Glutamatergic neuron (in vitro differentiated cells): ENCODE measurements at regions not wholly inside any gene's neighbourhood (a gene's known extent, or its start where the extent isn't known, plus 50 kb on each side); places are given as distances from the start of the nearest gene placed in this dataset.
A peak's percentile ranks its signal among the peaks of the same experiment; 100 is the strongest.

ENCODE experiments used
- DNase-seq: peaks from one replicate; pipeline ENCODE4 v3.0.0; 2022
- H3K27ac Mint-ChIP-seq: one replicate; pipeline ENCODE4 v1.8.0; 2020; ENCODE audit warnings: mild to moderate bottlenecking, mixed read lengths, inconsistent platforms; ENCODE audit not compliant: unreplicated experiment
- H3K27me3 Mint-ChIP-seq: one replicate; pipeline ENCODE4 v1.8.0; 2020; ENCODE audit warnings: mild to moderate bottlenecking, moderate library complexity, mixed read lengths, inconsistent platforms; ENCODE audit not compliant: unreplicated experiment
- H3K36me3 Mint-ChIP-seq: one replicate; pipeline ENCODE4 v1.8.0; 2020; ENCODE audit warnings: mild to moderate bottlenecking, mixed read lengths, inconsistent platforms; ENCODE audit not compliant: unreplicated experiment
- H3K4me1 Mint-ChIP-seq: one replicate; pipeline ENCODE4 v1.8.0; 2020; ENCODE audit warnings: mild to moderate bottlenecking, low read depth, mixed read lengths, inconsistent platforms; ENCODE audit not compliant: unreplicated experiment
- H3K4me3 Mint-ChIP-seq: one replicate; pipeline ENCODE4 v1.8.0; 2020; ENCODE audit warnings: mild to moderate bottlenecking, mixed read lengths, inconsistent platforms; ENCODE audit not compliant: unreplicated experiment
- H3K9me3 Mint-ChIP-seq: one replicate; pipeline ENCODE4 v1.8.0; 2020; ENCODE audit warnings: mild to moderate bottlenecking, moderate library complexity, mixed read lengths, inconsistent platforms; ENCODE audit not compliant: unreplicated experiment
- TF ChIP-seq, protein P1 (sequence below): fragments of 200-600 bp; sonication (generic); IDR thresholded peaks from one replicate; pipeline ENCODE4 v1.5.0; 2021; ENCODE audit not compliant: partially characterized antibody, unreplicated experiment

DNA sequence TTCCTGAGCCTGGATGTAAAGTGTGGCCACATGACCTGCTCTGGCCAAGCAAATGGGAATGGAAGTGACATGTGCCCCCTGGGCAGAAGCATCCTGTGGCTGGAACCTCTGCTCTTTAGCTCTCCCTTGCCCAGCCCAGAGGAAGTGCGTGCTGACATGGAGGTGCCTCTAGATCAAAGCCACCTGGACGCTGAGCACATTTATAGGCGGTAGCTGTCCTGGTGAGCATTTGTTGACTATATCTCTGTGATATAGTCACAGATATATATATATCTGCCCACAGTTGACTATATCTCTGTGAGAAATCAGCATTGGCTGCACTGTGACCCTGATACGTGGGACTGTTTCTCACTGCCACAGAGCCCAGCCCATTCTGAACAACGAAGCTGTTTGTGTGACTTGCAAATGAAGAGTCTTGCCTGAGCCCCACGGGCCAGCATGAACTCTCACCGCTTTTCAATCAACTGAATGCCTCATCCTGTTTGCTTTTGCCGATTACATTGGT, 118.8 kb downstream of the C16orf95 start:
- TF ChIP-seq, protein P1, sequence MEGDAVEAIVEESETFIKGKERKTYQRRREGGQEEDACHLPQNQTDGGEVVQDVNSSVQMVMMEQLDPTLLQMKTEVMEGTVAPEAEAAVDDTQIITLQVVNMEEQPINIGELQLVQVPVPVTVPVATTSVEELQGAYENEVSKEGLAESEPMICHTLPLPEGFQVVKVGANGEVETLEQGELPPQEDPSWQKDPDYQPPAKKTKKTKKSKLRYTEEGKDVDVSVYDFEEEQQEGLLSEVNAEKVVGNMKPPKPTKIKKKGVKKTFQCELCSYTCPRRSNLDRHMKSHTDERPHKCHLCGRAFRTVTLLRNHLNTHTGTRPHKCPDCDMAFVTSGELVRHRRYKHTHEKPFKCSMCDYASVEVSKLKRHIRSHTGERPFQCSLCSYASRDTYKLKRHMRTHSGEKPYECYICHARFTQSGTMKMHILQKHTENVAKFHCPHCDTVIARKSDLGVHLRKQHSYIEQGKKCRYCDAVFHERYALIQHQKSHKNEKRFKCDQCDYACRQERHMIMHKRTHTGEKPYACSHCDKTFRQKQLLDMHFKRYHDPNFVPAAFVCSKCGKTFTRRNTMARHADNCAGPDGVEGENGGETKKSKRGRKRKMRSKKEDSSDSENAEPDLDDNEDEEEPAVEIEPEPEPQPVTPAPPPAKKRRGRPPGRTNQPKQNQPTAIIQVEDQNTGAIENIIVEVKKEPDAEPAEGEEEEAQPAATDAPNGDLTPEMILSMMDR, result no peak
- H3K36me3 Mint-ChIP-seq, result peaks cover 6% of the 10 kb centered on the region
- H3K27ac Mint-ChIP-seq, result no peak overlapping the region
- no peak for DNase-seq
- H3K9me3 Mint-ChIP-seq, result peaks cover 8% of the 10 kb centered on the region
- H3K4me3 Mint-ChIP-seq, result no peak overlapping the region
- peaks cover 3% of the 10 kb centered on the region for H3K4me1 Mint-ChIP-seq
- H3K27me3 Mint-ChIP-seq, result no peaks in the 10 kb centered on the region

DNA sequence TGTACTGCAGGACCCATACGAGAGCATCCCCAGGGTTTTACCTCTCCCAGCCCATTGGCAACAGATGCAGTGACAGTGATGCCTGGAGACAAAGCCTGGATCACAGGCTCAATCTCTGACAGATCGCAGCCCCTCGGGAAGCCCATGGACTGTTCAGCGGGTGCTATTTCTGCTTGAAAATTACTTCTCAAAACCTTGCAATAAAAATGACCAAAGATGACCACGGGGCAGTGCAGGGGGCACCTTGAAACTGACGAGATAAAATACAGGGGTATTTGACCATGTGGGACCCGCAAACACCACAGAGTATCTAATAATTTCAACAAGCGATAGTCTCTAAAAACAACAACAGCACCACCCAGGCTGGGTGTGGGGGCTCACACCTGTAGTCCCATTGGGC, 118.3 kb downstream of the C16orf95 start:
- Mint-ChIP-seq H3K4me1 (peaks cover 3% of the 10 kb centered on the region), H3K36me3 (peaks cover 6% of the 10 kb centered on the region), H3K9me3 (peaks cover 8% of the 10 kb centered on the region), H3K27me3 (no peaks in the 10 kb centered on the region), H3K27ac (peak overlapping the region; percentile 18), H3K4me3 (no peak overlapping the region)
- TF ChIP-seq, protein P1, result no peak
- no peak for DNase-seq

DNA sequence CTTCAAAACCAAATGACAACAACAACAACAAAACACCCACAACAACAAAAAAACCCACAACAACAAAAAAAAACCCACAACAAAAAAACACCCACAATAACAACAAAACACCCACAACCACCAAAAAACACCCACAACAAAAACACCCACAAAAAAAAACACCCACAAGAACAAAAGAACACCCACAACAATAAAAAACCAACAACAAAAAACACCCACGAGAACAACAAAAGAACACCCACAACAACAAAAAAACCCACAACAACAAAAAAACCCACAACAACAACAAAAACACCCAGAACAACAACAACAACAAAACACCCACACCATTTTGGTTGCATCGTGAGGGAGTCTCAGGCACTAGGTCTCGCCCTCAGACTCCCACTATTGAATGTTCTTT, 117.8 kb downstream of the C16orf95 start:
- no peak overlapping the region for H3K27ac Mint-ChIP-seq

DNA sequence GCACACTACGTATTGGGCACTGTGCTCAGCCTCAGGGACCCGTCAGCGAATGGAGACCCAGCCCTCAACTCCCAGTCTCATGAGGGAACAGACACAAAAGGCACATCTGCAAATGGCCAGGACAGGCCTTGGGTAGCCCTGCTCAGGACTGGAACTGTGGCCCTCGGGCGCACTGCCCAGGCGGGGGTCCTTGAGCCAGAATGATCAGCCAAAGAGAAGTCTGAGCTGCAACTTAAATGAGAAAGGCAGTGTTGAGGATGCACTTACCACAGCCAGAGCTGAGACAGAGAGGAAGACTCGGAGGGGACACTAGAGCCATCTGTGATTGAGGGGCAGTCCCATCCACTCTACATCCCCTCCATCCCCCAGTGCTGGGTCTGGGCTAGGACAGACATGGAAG, 117.3 kb downstream of the C16orf95 start:
- no peaks in the 10 kb centered on the region for H3K27me3 Mint-ChIP-seq
- H3K9me3 Mint-ChIP-seq, result peaks cover 8% of the 10 kb centered on the region

More for the DNA sequence above, 117.8 kb downstream of the C16orf95 start:
- peaks cover 8% of the 10 kb centered on the region for H3K9me3 Mint-ChIP-seq
- TF ChIP-seq, protein P1, result no peak
- H3K36me3 Mint-ChIP-seq, result peaks cover 6% of the 10 kb centered on the region
- H3K4me1 Mint-ChIP-seq, result peaks cover 3% of the 10 kb centered on the region
- no peak overlapping the region for H3K4me3 Mint-ChIP-seq
- DNase-seq, result no peak
- no peaks in the 10 kb centered on the region for H3K27me3 Mint-ChIP-seq

DNA sequence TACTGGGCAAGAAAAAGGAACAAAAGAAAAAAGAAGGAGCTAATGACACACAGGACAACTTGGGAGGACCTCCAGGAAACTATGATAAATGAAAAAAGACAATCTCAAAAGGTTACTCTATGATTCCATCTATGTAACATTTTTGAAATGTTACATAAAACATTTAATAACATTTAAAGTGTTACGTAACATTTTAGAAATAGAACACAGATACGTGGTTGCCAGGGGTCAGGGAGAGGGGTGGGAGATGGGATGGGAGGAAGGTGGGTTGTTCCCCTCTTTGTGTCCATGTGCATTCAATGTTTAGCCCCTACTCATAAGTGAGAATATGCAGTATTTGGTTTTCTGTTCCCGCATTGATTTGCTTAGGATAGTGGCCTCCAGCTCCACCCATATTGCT, 116.6 kb downstream of the C16orf95 start:
- peaks cover 6% of the 10 kb centered on the region for H3K36me3 Mint-ChIP-seq
- no peaks in the 10 kb centered on the region for H3K27me3 Mint-ChIP-seq
- H3K27ac Mint-ChIP-seq, result no peak overlapping the region
- no peak overlapping the region for H3K4me3 Mint-ChIP-seq
- TF ChIP-seq, protein P1, result no peak
- peaks cover 3% of the 10 kb centered on the region for H3K4me1 Mint-ChIP-seq
- DNase-seq, result no peak
- H3K9me3 Mint-ChIP-seq, result peaks cover 8% of the 10 kb centered on the region

More for the DNA sequence above, 117.3 kb downstream of the C16orf95 start:
- peaks cover 3% of the 10 kb centered on the region for H3K4me1 Mint-ChIP-seq
- DNase-seq, result no peak
- H3K36me3 Mint-ChIP-seq, result peaks cover 6% of the 10 kb centered on the region
- H3K27ac Mint-ChIP-seq, result no peak overlapping the region
- TF ChIP-seq, protein P1, result no peak
- H3K4me3 Mint-ChIP-seq, result no peak overlapping the region
